ENCODE measurements at regions not wholly inside any gene's neighbourhood (a gene's known extent, or its start where the extent isn't known, plus 50 kb on each side); places are given as distances from the start of the nearest gene placed in this dataset.

- DNase-seq (ENCODE audit: low read depth), result no peak
- no peak overlapping the region for H3K4me3 ChIP-seq (replicated peaks; ENCODE audit: low read depth, low read length)
- no peak for TF ChIP-seq CTCF (IDR thresholded peaks at IDR 0.05; ENCODE audit: low read length, missing control alignments)
Observed at GRCh38 chr9:106751681-106752080, 111.3 kb upstream of the ZNF462 start.

- DNase-seq (ENCODE audit: low read depth), result no peak
- TF ChIP-seq CTCF (IDR thresholded peaks at IDR 0.05; ENCODE audit: low read length, missing control alignments), result no peak
- no peak overlapping the region for H3K4me3 ChIP-seq (replicated peaks; ENCODE audit: low read depth, low read length)
Observed at GRCh38 chr9:106752581-106752980, 110.4 kb upstream of the ZNF462 start.

GRCh38 chr9:106753155-106753671 is 109.8 kb upstream of the ZNF462 start:
- H3K4me3 ChIP-seq (replicated peaks; ENCODE audit: low read depth, low read length), result no peak overlapping the region
- DNase-seq (ENCODE audit: low read depth), result no peak
- no peak for TF ChIP-seq CTCF (IDR thresholded peaks at IDR 0.05; ENCODE audit: low read length, missing control alignments)

- no peak overlapping the region for H3K4me3 ChIP-seq (replicated peaks; ENCODE audit: low read depth, low read length)
- no peak for DNase-seq (ENCODE audit: low read depth)
- no peak for TF ChIP-seq CTCF (IDR thresholded peaks at IDR 0.05; ENCODE audit: low read length, missing control alignments)
Observed at GRCh38 chr9:106755736-106756135, 107.2 kb upstream of the ZNF462 start.

DNA sequence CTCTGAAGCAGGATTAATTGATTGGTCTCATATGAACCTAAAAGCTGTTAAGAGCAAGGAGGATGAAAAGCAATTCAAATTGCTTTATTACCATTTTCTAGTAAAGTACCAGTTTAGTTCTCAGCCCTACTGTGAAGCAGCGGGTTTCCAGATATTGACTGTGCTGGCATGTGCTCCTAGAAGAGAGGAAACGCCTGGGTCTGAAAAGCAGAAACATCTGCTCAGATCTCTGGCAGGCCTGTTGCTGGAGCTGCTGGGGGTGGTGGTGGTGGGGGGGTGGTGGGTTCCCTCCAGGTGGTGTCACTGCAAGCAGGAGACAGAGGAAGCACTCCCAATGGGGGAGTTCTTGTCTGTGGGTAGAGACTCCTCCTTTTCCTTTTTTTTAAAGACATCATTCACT is 105.5 kb upstream of the ZNF462 start:
- DNase-seq (ENCODE audit: low read depth), result no peak
- no peak overlapping the region for H3K4me3 ChIP-seq (replicated peaks; ENCODE audit: low read depth, low read length)
- TF ChIP-seq CTCF (IDR thresholded peaks at IDR 0.05; ENCODE audit: low read length, missing control alignments), result no peak

- no peak overlapping the region for H3K4me3 ChIP-seq (replicated peaks; ENCODE audit: low read depth, low read length)
- no peak for TF ChIP-seq CTCF (IDR thresholded peaks at IDR 0.05; ENCODE audit: low read length, missing control alignments)
- no peak for DNase-seq (ENCODE audit: low read depth)
Observed at GRCh38 chr9:106758911-106759310, 104.1 kb upstream of the ZNF462 start.

DNA sequence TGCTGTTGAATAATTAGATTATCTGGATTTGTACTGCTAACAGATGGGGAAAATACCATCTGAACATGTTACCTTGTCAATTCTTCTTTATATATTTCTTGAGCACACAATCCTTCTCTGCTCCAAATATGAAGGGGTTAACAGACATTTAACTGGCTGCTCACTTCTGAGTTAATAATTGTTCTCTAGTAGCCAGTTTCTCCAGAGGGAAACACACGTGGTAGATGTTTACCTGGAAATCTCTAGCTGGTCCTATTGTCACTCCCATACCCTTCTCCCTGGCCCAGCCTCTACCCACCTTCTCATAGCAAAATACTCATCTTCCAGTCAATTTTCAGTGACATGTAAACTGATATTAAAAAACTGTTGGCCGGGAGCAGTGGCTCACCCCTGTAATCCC is 101.5 kb upstream of the ZNF462 start:
- no peak for DNase-seq (ENCODE audit: low read depth)
- no peak for TF ChIP-seq CTCF (IDR thresholded peaks at IDR 0.05; ENCODE audit: low read length, missing control alignments)
- H3K4me3 ChIP-seq (replicated peaks; ENCODE audit: low read depth, low read length), result no peak overlapping the region

Data from fibroblast of pulmonary artery (primary cell).